ENCODE measurements at regions not wholly inside any gene's neighbourhood (a gene's known extent, or its start where the extent isn't known, plus 50 kb on each side); places are given as distances from the start of the nearest gene placed in this dataset.
"Not testable (repeated sequence)": the region's sequence is repeated elsewhere in the genome, so short reads cannot be mapped to it uniquely, and the experiment has no call there.

- DNase-seq, H3K27me3 ChIP-seq, H3K36me3 ChIP-seq, H3K4me3 ChIP-seq, H3K9me3 ChIP-seq: not testable (repeated sequence)
Measured at GRCh38 chr14:105643406-105644052, 117.1 kb downstream of the TMEM121 start.

- H3K36me3 ChIP-seq, DNase-seq, H3K9me3 ChIP-seq, H3K27me3 ChIP-seq, H3K4me3 ChIP-seq: not testable (repeated sequence)
Measured at GRCh38 chr14:105644053-105644435, 117.7 kb downstream of the TMEM121 start.

- H3K27me3 ChIP-seq, H3K9me3 ChIP-seq, H3K4me3 ChIP-seq, DNase-seq, H3K36me3 ChIP-seq: not testable (repeated sequence)
Measured at GRCh38 chr14:105644457-105644856, 118.1 kb downstream of the TMEM121 start.

GRCh38 chr14:105644891-105645290 is 118.5 kb downstream of the TMEM121 start:
- not testable (repeated sequence) for H3K36me3 ChIP-seq, H3K27me3 ChIP-seq, H3K4me3 ChIP-seq, DNase-seq, H3K9me3 ChIP-seq

GRCh38 chr14:105645389-105645788 is 119.0 kb downstream of the TMEM121 start:
- H3K36me3 ChIP-seq, H3K27me3 ChIP-seq, H3K4me3 ChIP-seq, H3K9me3 ChIP-seq, DNase-seq: not testable (repeated sequence)

GRCh38 chr14:105646175-105646574 is 119.8 kb downstream of the TMEM121 start:
- DNase-seq, result peak; percentile 10
- Histone ChIP-seq H3K4me3 (no peak overlapping the region), H3K9me3 (no peaks in the 10 kb centered on the region), H3K27me3 (no peaks in the 10 kb centered on the region), H3K36me3 (no peaks in the 10 kb centered on the region)

- H3K9me3 ChIP-seq, H3K4me3 ChIP-seq, DNase-seq, H3K27me3 ChIP-seq, H3K36me3 ChIP-seq: not testable (repeated sequence)
Measured at GRCh38 chr14:105646711-105647281, 120.4 kb downstream of the TMEM121 start.

- not testable (repeated sequence) for H3K27me3 ChIP-seq
Measured at GRCh38 chr14:105647426-105647783, 121.0 kb downstream of the TMEM121 start.

GRCh38 chr14:105647784-105648608 is 121.6 kb downstream of the TMEM121 start:
- no peak for DNase-seq
- Histone ChIP-seq H3K4me3 (no peak overlapping the region), H3K9me3 (no peaks in the 10 kb centered on the region), H3K36me3 (no peaks in the 10 kb centered on the region), H3K27me3 (no peaks in the 10 kb centered on the region)

More at GRCh38 chr14:105647426-105647783, 121.0 kb downstream of the TMEM121 start:
- not testable (repeated sequence) for H3K36me3 ChIP-seq, H3K4me3 ChIP-seq, H3K9me3 ChIP-seq, DNase-seq

GRCh38 chr14:105648609-105649535 is 122.5 kb downstream of the TMEM121 start:
- H3K27me3 ChIP-seq, DNase-seq, H3K4me3 ChIP-seq, H3K36me3 ChIP-seq, H3K9me3 ChIP-seq: not testable (repeated sequence)

GRCh38 chr14:105652317-105652716 is 125.9 kb downstream of the TMEM121 start:
- H3K36me3 ChIP-seq, H3K4me3 ChIP-seq, H3K27me3 ChIP-seq, H3K9me3 ChIP-seq, DNase-seq: not testable (repeated sequence)

- DNase-seq, H3K4me3 ChIP-seq, H3K27me3 ChIP-seq, H3K36me3 ChIP-seq, H3K9me3 ChIP-seq: not testable (repeated sequence)
Measured at GRCh38 chr14:105653921-105654320, 127.5 kb downstream of the TMEM121 start.

- not testable (repeated sequence) for H3K36me3 ChIP-seq, H3K9me3 ChIP-seq, DNase-seq, H3K4me3 ChIP-seq, H3K27me3 ChIP-seq
Measured at GRCh38 chr14:105659255-105659654, 132.9 kb downstream of the TMEM121 start.

- Histone ChIP-seq H3K9me3 (no peaks in the 10 kb centered on the region), H3K27me3 (no peaks in the 10 kb centered on the region), H3K36me3 (no peaks in the 10 kb centered on the region), H3K4me3 (no peak overlapping the region)
- DNase-seq, result no peak
Measured at GRCh38 chr14:105659935-105660527, 133.6 kb downstream of the TMEM121 start.

- Histone ChIP-seq H3K27me3 (no peaks in the 10 kb centered on the region), H3K36me3 (no peaks in the 10 kb centered on the region), H3K9me3 (no peaks in the 10 kb centered on the region), H3K4me3 (no peak overlapping the region)
- no peak for DNase-seq
Measured at GRCh38 chr14:105660816-105661531, 134.6 kb downstream of the TMEM121 start.

GRCh38 chr14:105662043-105662442 is 135.7 kb downstream of the TMEM121 start:
- not testable (repeated sequence) for H3K4me3 ChIP-seq, H3K36me3 ChIP-seq, H3K27me3 ChIP-seq, DNase-seq, H3K9me3 ChIP-seq
